NCI-H345 treated with DMSO at 0.1 percent for 48 hours (cell line): ENCODE measurements at regions not wholly inside any gene's neighbourhood (a gene's known extent, or its start where the extent isn't known, plus 50 kb on each side); places are given as distances from the start of the nearest gene placed in this dataset.
"Not testable (repeated sequence)": the region's sequence is repeated elsewhere in the genome, so short reads cannot be mapped to it uniquely, and the experiment has no call there.

ENCODE experiments used
- DNase-seq: peaks from one replicate; lab custom pipeline; 2025; ENCODE audit not compliant: unreplicated experiment; lab: John Stamatoyannopoulos, UW

DNA sequence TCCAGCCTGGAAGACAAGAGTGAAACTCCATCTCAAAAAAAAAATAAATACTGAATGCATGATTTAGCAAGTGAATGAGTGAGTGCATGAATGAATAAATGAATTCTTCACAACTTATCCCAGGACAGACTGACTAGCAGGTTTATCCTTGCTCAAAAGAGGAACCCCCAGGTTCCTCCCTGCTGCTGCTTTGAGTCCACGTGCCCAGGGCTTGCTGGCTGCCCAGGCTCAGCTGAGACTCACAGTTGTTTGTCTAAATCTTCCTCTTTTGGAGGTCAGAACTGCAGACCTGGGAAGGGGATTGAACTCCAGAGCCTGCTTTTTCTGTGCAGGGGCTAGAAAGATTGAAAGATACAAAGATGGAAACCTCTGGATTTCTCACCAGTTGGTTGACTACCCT is 117.4 kb upstream of the TMEM45B start:
- no peak for DNase-seq

DNA sequence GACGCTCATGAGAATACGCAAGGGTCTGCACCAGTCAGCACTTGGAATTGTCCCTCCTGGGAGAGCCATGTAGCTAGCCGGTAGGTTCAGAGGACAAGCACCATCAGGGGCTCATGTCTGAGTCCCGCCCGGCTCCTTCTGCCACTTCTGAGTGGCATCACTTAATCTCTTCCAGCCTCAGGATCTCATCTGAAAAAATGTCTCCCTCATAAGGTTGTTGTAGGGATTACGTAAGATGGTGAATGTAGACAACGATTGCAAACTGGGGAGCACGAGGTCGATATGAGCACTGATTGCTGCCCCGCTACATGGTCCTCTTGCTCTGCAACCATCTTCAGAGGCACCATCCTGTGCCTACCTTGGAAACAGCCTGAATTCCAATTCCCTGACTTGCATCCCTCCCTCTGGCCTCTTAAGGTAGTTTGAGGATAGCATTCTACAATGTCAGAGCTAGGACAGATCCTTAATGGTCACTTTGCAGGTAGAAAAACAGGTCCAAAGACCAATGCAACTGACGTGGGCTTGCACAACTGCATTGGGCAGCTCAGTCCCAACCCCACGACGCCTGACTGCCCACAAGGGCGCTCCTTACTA is 115.8 kb upstream of the TMEM45B start:
- DNase-seq = no peak

- no peak for DNase-seq
Measured at GRCh38 chr11:129700701-129701100, 114.9 kb upstream of the TMEM45B start.

DNA sequence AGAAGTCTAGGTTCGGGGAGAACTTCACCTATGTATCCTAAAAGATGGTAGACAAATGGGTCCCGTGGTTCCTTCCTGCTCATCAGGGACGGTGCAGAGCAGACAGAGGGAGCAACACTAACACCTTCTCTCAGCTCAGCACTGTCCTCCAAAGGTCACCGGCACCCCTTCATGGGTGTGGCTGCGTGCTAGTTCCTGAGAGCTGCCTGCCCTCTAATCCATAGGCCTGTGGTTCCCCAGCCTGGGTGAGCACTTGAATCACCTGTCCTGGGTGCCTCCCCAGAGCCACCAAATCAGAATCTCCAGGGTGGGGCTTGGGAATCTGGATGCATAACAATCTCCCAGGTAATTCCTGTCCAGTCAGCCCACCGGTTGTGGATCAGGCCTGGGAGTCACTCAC is 113.9 kb upstream of the TMEM45B start:
- DNase-seq = no peak

DNA sequence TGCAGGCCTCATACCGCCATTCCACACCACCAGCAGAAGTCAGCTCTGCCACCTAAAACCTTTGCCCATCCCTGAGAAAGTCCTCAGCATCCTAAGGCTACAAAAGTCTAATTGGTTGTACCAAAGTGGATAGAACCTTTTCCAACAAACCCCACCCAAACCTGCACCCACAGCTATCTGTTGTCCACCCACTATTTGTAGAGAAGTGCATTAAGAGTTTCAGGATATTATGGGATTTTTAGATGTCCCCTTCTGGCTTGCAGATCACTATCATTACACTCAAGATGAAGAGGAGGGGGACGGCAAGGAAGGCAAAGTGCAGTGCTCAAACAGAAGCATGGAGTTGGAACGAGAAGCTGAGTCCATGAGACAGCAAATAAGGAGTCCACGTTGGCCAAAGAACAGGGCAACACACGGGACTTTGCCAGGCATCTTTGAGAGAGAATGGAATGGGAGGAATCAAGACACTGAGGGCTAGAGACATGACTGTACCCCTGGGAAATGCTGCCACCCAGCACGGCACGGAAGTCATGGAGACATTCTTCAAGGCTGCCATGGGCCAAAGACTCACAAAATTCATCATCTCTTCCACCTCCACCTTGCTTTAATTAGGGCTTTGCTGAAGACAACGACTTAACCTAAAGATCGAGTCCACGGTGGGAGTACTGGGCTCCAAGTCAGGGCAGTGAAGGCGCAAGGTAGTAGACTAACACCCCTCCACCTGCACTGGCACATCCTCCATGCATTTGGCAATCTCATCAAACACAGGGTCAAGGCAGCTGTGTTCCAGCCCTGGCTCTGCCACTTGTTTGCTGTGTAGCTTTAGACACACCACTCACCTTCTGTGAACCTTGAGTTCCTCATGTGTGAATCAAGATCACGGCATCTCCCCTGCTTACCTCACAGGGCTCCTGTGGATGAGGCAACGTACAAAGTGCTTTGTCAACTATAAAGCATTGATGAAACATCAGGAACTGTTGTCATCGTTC is 112.9 kb upstream of the TMEM45B start:
- DNase-seq = no peak

DNA sequence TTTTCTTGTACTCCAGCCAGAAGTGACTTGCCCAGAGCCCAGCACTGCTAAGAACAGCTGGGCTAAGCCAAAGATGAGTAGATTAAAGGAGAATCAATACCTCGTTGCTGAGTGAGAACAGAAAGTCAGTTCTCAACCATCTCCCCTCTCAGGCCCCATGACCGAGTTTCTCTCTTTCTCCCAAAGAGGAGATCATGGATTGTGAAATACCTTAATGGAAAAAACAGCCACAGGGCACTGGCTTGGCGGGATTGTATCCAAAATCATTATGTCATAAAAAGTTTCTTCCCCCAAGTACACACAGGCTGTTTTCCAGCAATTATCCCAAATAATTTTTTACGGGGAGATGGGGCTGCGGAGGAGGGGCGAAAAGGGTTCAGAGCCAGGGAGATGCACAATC is 111.8 kb upstream of the TMEM45B start:
- DNase-seq = no peak

DNA sequence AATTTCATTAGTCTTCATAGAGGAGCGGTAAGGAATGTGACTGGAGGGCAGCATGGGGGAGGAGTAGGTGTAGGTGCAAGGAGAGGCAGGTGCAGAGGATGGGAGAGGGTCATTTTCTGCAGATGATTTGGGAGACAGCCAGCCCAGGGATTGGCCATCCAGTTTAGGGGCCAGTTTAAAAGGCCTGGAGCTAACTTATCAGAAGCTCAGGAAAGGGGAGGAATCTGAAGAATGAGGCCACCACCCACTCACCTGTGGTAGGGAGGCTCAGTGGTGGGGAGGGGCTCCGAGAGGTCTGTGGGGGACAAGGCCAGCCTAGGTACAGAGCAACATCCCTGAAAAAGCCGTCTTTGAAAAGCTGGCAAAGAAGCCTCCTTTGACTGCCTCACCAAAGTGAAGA is 110.8 kb upstream of the TMEM45B start:
- no peak for DNase-seq

- DNase-seq = no peak
Measured at GRCh38 chr11:129705341-129705740, 110.3 kb upstream of the TMEM45B start.

GRCh38 chr11:129705933-129706332 is 109.7 kb upstream of the TMEM45B start:
- no peak for DNase-seq

- DNase-seq = no peak
Measured at GRCh38 chr11:129709801-129710398, 105.7 kb upstream of the TMEM45B start.

DNA sequence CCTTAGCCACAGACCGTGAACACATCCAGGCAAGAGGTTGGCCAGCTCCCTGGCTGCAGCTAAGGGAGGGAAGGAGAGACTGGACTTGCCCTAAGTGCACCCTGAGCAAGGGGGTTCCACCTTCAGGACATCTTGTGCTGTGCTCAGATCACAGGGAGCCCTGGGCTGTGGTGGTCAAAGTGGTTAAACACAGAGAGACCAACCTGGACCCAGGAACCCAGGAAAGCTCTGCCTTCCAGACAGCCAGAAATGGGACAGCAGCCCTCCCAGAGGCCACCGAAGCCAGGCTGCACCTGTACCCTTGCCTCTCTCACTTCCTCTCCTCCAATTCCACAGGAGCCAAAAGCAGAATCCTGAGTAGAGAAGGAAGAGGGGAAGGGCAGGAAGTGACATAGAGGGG is 105.2 kb upstream of the TMEM45B start:
- DNase-seq = no peak

GRCh38 chr11:129711760-129712159 is 103.9 kb upstream of the TMEM45B start:
- DNase-seq = no peak

GRCh38 chr11:129712486-129713240 is 103.0 kb upstream of the TMEM45B start:
- DNase-seq = not testable (repeated sequence)

- DNase-seq = no peak
Measured at GRCh38 chr11:129719037-129719436, 96.6 kb upstream of the TMEM45B start.

DNA sequence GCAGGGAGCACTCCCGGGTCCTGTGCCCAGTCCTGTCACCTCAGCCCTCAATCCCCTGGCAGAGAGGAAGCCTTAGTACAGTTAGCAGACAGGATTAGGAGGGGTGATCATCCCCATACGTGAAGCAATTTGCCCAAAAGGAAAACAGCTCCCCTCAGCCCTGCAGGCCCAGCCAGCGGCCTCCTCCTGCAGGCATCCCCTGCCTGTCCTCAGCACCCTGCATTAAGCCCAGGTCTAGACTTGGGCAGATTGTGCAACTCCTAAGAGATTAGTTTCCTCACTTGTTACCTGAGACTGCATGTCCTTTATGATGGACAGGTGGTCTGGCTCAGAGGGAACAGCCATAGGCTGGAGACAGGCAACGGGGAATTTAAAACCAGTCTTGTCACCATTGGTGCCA is 95.5 kb upstream of the TMEM45B start:
- DNase-seq = no peak

DNA sequence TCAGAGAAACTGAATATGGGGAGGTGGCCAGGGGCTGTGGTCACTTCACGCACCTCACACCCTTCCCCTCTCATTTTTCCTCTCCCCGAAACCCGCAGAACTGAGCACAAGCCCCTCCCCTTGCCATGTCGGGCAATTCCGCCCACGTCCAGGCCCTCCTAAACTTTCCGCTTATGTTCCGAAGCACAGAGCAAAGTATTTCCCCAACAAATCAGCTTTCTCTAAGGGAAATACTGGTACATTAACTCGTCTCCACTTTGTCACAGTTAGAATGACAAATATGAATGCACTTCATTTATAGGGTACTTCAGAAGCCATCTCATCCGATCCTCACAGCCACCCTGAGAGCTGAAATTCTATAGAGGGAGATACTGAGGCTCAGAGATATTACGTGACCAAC is 94.7 kb upstream of the TMEM45B start:
- DNase-seq = no peak

GRCh38 chr11:129721685-129722084 is 94.0 kb upstream of the TMEM45B start:
- no peak for DNase-seq

GRCh38 chr11:129722529-129722928 is 93.1 kb upstream of the TMEM45B start:
- no peak for DNase-seq

DNA sequence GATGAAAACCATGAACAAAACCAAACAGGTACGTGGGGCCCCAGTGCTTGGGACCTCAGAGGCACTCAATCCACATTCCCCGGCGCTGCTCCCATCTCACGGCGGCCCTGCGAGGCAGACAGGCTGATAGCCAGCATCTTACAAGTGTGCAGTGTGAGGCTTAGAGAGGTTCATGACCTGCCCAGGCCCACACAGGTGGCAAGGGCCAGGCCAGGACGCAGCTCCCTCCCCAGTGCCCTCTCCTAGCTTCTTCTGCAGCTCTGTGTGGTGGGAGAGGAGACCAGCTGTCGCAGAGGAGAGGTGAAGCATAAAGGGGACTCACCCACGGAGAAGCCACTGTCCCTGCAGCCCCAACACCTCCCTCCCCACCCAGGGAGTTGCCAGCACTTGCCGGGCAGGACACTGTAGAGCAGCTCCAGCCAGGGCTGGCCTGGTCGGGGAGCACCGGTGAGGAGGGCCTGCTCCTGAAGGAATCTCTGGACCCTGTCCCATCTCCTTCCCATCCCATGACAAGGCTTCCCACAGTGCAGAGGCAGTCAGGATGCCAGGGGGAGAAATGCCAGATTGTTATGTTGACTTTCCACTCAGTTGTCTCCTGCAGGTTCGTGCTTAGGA is 92.4 kb upstream of the TMEM45B start:
- DNase-seq = no peak

DNA sequence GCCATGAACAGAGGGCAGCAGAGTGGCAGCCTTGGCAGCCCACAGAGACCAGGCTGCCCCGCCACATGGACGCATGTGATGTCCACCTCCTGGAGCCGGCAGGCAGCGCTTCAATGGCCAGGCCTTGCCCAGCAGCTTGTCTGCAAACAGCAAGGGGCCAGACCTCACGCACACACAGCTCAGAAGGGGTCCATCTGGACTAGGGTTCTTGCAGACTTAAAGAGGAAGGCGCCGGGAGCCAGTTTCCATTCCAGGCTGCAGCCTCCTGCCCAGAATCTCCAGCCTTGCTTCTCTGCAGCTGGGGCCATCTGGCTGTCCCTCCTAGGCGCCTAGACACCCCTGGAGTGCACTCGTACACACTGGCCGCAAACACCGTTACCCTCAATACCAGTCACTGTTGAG is 91.9 kb upstream of the TMEM45B start:
- no peak for DNase-seq

DNA sequence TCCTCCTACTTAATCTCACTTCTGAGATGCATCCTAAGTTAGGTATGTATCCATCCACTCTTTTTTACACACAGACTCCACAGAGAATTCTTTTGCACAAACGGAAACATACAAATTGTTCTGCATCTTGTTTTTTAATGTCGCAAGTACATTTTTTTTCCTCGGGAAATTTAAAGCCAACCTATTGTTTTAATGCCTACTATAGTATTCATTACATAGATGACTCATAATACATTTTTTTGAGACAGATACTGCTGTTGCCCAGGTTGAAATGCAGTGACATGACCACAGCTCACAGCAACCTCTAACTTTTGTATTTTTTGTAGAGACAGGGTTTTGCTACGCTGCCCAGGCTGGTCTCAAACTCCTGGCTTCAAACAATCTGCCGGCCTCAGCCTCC is 90.8 kb upstream of the TMEM45B start:
- DNase-seq = no peak
